HTR-8/SVneo (cell line): ENCODE measurements at regions not wholly inside any gene's neighbourhood (a gene's known extent, or its start where the extent isn't known, plus 50 kb on each side); places are given as distances from the start of the nearest gene placed in this dataset.

Experiments used
- DNase-seq: peaks from one replicate; pipeline ENCODE4 v3.0.0; 2011; ENCODE audit warnings: low spot score, mixed read lengths; ENCODE audit not compliant: insufficient read length
- FAIRE-seq: peaks from 2 replicates; lab custom pipeline; 2011; peaks lifted over from hg19 to GRCh38; lab: Jason Lieb, UNC

- FAIRE-seq: no peak
- no peak for DNase-seq
These were observed 203.1 kb downstream of the RAB38 start for GRCh38 chr11:87972133-87972532.

DNA sequence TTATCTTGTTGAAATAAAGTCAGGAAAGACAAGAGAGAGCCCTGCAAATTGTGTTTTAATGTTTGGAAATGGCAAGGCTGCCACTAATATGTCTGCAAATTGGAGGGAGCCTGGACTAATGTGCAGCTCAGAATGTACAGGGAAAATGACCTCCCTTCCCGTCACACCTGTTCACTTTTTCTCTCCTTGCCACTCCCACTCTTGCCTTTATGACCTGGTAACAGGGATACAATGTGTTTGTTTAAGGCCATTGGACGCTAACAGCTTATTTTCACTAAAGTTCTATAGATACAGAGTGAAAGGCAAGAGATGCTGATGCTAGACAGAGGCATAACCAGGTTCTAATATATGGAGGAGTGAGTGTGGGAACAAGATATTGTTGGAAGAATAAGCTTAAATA is 203.9 kb downstream of the RAB38 start:
- FAIRE-seq: no peak
- DNase-seq: no peak

DNA sequence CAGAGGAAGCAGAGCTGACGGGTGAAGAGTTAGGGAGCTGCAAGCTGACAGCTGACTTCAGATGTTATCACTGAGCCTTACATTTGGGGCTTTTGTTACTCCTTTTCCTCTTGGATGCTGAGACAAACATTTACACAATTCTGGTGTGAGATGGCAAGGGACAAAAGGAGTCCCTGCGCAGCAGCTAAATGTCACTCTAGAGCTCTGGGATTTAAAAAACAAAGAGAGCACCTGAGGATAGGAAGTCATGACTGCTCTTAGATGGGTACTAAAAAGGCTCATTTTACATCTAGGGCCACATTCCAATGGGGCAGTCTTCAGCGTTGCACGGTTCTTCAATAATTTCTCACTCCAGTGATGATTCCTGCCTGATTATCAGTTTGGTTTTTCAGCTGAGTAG is 204.5 kb downstream of the RAB38 start:
- FAIRE-seq: no peak

GRCh38 chr11:87967459-87967858 is 207.8 kb downstream of the RAB38 start:
- FAIRE-seq: no peak
- no peak for DNase-seq

More for the DNA sequence above, 204.5 kb downstream of the RAB38 start:
- DNase-seq: no peak

DNA sequence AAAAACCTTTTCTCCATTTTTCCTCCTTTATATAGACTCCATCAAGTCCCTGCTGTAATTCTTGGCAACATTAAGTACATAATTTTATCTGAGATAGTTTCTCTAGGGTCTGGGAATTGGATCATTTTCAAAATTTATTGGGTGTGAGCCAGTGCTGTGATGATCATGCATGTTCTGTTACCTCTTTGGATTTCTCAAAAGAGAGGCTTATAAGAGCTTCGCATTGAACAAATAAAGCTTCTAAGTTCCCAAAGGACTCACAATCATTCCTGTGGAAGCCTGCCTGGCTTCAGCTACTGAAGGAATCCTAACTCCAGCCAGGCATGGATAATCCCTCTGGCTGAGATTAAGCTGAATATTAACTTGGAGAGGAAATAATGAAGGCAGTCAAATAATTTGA is 208.5 kb downstream of the RAB38 start:
- DNase-seq (no peak), FAIRE-seq (no peak)

DNA sequence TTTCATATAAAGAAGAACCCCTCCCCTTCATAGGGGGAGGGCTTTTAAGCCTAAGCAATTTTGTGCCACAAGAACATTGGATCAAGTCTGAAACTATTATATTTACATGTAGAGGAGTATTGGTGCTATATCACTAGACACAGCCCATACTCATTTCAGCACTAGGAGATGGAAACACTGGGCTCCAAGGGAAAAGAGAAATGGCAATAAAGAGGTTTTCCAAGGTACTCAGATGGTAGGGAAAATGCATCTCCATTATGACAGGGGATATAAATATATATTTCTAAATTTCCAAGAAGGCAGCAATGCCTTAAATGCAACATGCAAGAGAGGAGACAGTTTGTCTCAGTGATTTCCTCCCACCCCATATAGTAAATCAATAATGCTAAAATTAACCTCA is 209.0 kb downstream of the RAB38 start:
- FAIRE-seq: no peak
- DNase-seq: no peak

GRCh38 chr11:87961606-87962005 is 213.6 kb downstream of the RAB38 start:
- FAIRE-seq (no peak), DNase-seq (no peak)

GRCh38 chr11:87957961-87958360 is 217.3 kb downstream of the RAB38 start:
- no peak for FAIRE-seq

DNA sequence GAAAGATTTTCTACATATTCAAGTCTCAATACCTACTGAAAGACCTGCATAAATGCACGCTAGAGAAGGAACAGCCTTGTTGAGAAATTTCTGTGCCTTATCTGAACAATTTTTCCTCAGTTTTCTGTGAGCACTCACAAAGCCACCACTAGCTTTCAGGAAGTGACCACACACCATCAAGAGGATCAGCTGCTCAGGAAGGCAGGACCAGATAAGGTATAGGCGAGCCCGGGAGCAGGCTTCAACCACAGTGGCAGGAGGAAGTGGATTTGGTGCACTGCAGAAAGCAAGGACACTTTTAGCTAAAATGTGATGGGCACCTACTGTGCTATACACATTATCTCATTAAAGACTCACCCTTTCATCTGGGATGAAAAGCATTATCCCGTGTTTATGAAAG is 220.8 kb downstream of the RAB38 start:
- FAIRE-seq (no peak), DNase-seq (no peak)

More at GRCh38 chr11:87957961-87958360, 217.3 kb downstream of the RAB38 start:
- no peak for DNase-seq

DNA sequence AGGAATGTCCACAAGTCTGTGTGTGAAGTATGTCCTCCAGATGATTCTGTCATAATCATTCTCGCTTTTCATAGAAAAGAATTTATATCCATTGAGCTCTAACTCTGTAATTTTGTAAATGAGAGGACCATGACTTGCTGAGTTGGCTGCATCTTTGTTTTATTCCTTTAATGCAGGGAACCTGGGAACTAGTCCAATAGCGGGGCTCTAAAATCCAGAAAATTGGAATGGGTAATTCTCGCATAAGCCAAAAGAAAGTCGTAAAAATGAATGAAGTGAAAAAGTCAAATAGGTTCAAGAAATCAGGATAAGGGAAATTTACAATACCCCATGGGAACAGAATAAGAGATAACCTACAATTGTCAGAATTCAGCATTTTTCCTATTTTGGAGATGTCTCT is 232.5 kb downstream of the RAB38 start:
- FAIRE-seq (no peak), DNase-seq (no peak)

- DNase-seq (no peak), FAIRE-seq (no peak)
These were observed 241.1 kb downstream of the RAB38 start for GRCh38 chr11:87934182-87934581.

DNA sequence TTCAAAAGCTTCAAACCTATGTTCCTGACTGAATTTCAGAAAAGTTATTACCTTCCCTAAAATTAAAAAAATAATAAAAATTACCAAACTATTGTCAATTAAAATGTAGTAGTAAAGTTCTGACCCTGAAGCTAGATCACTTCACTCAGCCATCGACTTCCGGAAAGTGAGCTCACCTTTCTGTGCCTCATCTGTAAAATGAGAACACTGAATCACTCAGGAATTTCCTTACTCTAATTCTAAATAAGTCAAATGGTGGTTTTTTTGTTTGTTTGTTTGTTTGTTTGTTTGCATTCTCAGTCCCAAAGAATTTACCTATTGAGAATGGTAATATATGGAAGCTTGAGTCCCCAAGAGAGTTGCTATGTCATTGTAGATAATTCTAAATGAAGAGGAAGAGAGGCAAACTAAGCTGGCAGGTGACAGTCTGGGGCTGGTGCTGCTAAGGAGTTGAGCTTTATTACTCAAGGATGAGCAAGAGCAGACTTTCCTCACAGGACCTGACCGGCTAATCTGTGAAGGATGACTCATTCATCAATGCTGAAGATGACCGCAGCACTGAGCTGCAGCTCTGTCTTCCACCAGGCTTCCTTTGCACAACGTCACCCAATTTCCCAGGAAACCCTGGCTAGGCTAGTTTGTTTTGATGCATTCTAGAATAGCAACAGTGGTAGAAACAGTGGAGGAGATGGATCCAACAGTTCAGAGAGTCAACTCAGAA is 248.8 kb downstream of the RAB38 start:
- FAIRE-seq (peak; percentile 33), DNase-seq (peak; percentile 41)

- FAIRE-seq (no peak), DNase-seq (no peak)
These were observed 251.1 kb downstream of the RAB38 start for GRCh38 chr11:87924125-87924524.

- FAIRE-seq (no peak), DNase-seq (no peak)
These were observed 258.1 kb downstream of the RAB38 start for GRCh38 chr11:87917111-87917510.

DNA sequence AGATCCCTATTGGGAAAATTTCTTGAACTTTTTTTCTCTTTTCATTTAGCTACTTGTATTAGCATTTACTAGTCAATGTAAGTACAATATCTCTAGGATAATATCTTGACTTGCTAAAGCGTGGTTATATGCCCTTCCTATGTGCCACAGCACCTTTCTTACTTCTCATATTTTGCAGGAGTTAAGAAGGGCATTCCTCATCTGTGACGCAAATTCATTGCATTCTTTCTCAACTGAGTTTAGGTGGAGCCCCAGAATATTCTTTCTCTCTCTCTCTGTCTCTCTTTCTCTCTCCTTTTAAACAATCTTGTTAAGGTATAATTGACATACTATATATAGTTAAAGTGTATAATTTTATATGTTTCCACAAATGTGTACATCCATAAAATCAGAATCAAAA is 266.1 kb downstream of the RAB38 start:
- DNase-seq: no peak
- no peak for FAIRE-seq

GRCh38 chr11:87908086-87908485 is 267.2 kb downstream of the RAB38 start:
- FAIRE-seq (no peak), DNase-seq (no peak)

- DNase-seq: no peak
- FAIRE-seq: no peak
These were observed 271.9 kb downstream of the RAB38 start for GRCh38 chr11:87903345-87903744.

GRCh38 chr11:87901341-87901740 is 273.9 kb downstream of the RAB38 start:
- FAIRE-seq (peak; percentile 69), DNase-seq (no peak)

DNA sequence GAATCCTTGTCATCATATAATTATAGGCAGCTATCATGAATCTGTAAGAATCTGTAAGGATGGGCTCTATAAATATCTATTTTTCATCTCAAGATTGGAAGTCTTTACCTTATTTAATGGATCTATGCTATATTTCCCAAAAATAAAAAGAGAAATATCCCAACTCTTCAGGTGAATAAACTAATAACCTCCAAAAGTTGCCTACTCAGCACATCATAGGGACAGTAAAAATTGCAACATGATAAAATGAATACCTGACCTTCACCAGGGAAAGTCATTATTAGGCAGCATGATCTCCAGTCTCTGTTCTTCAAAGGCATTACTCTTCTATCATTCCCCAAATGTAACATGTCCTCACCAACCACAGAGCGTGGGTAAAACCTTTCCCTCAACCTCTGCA is 277.3 kb downstream of the RAB38 start:
- FAIRE-seq (no peak), DNase-seq (no peak)

GRCh38 chr11:87897071-87897470 is 278.2 kb downstream of the RAB38 start:
- DNase-seq (no peak), FAIRE-seq (no peak)

DNA sequence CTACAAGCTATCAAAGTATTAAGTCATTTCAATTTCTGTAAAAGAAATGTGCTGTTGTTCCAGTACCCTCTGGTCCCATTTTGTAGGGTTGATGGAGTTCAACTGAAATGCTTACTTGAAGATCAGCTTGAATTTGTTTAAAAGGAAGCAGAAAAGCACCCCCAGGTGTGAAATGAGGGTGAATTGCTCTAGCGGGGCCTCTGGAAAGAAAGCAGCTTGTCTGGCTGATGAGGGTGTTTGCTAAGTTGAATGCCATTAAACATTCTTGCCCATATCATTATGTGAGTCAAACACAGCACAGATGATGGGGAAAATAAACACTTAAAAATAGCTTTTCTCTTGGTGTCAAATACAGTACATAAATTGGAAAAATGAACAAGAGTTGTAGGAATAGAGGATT is 280.3 kb downstream of the RAB38 start:
- FAIRE-seq: no peak
- no peak for DNase-seq

DNA sequence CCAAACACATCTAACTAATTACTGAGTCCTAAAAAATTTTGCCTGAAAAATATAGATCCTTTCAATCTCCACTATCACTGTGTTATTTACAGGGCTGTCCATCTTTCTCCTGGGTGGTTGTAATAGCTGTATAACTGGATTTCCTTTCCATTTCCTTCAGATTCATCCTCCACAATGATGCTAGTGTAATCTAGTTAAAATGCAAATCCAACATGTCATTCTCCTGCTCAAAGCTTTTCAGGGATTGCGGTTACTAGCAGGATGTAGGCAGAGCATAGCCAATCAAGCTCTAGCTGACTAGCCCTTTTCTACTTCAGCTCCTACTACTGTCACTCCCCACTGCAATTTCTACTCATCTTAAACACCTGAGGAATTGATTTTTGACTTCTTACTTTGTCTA is 283.0 kb downstream of the RAB38 start:
- FAIRE-seq: no peak
- DNase-seq: no peak
